GM12891 (cell line): ENCODE measurements at regions not wholly inside any gene's neighbourhood (a gene's known extent, or its start where the extent isn't known, plus 50 kb on each side); places are given as distances from the start of the nearest gene placed in this dataset.

Experiments
- POLR2A ChIP-seq: IDR thresholded peaks from 2 replicates; pipeline ENCODE4 v1.6.1; 2011; ENCODE audit warnings: low read depth, low read length, control low read depth
- POLR2AphosphoS5 ChIP-seq: IDR thresholded peaks from 2 replicates; pipeline ENCODE4 v1.6.1; 2011; ENCODE audit warnings: low read depth, low read length, control low read depth
- POU2F2 ChIP-seq: IDR thresholded peaks from 2 replicates; pipeline ENCODE4 v1.6.1; 2011; ENCODE audit warnings: low read depth, mild to moderate bottlenecking, control low read depth, low read length, moderate library complexity
- TAF1 ChIP-seq: IDR thresholded peaks from 2 replicates; pipeline ENCODE4 v1.6.1; 2011; ENCODE audit warnings: low read depth, low read length, control low read depth

GRCh38 chr16:52747088-52747595 lies 200.2 kb upstream of the TOX3 start:
- TF ChIP-seq POLR2A: no peak
- no peak for TF ChIP-seq POLR2AphosphoS5
- TF ChIP-seq TAF1: no peak
- no peak for TF ChIP-seq POU2F2
